ENCODE measurements at regions not wholly inside any gene's neighbourhood (a gene's known extent, or its start where the extent isn't known, plus 50 kb on each side); places are given as distances from the start of the nearest gene placed in this dataset.
"Not testable (repeated sequence)": the region's sequence is repeated elsewhere in the genome, so short reads cannot be mapped to it uniquely, and the experiment has no call there.

- no peaks in the 10 kb centered on the region for H3K27me3 ChIP-seq (ENCODE audit: control insufficient read depth, extremely low read depth, insufficient read depth, low read length)
- no peak overlapping the region for H3K27ac ChIP-seq (ENCODE audit: control insufficient read depth, insufficient read depth, low read length)
- FAIRE-seq (no peak), DNase-seq (ENCODE audit: low read depth, low spot score) (no peak)
- H3K9ac ChIP-seq (ENCODE audit: control insufficient read depth, extremely low read depth, insufficient read depth, low read length): no peak overlapping the region
- H3K79me2 ChIP-seq (ENCODE audit: control insufficient read depth, insufficient read depth, low read length): no peaks in the 10 kb centered on the region
- H3K9me1 ChIP-seq (ENCODE audit: control insufficient read depth, extremely low read depth, insufficient read depth, low read length): no peaks in the 10 kb centered on the region
- no peak overlapping the region for H2AFZ ChIP-seq (ENCODE audit: control insufficient read depth, low read length)
- no peak overlapping the region for H3K4me2 ChIP-seq (ENCODE audit: control insufficient read depth, extremely low read depth, insufficient read depth, low read depth, low read length)
- dilution Hi-C loops (cut with MboI; ENCODE audit: extremely low pct_ligation_motif_present, low sequenced_read_pairs): no loop called here
- no peaks in the 10 kb centered on the region for H3K36me3 ChIP-seq (ENCODE audit: control insufficient read depth in 2 of 2, extremely low read depth in 1 of 2, insufficient read depth in 2 of 2, low read length in 2 of 2)
- H3K9me3 ChIP-seq (ENCODE audit: control insufficient read depth, low read depth, low read length): no peaks in the 10 kb centered on the region
- TF ChIP-seq EZH2 (IDR thresholded peaks at IDR 0.05; ENCODE audit: low read length) (no peak), CTCF (optimal IDR thresholded peaks at IDR 0.05 in 1 of 3, IDR thresholded peaks at IDR 0.05 in 1 of 3, conservative IDR thresholded peaks at IDR 0.05 in 1 of 3; ENCODE audit: extremely low read depth in 1 of 3, insufficient read depth in 2 of 3, low read length in 3 of 3) (no peak)
- H3K4me1 ChIP-seq (ENCODE audit: control insufficient read depth, extremely low read depth, insufficient read depth, low read length): no peaks in the 10 kb centered on the region
- no peak overlapping the region for H3K4me3 ChIP-seq (ENCODE audit: control insufficient read depth in 2 of 3, extremely low read depth in 1 of 3, insufficient read depth in 2 of 3, low read depth in 1 of 3, low read length in 3 of 3)
- no peaks in the 10 kb centered on the region for H4K20me1 ChIP-seq (ENCODE audit: control insufficient read depth, extremely low read depth, insufficient read depth, low read length)
Measured at GRCh38 chr1:232163533-232163932, 466.4 kb downstream of the SIPA1L2 start.

- Histone ChIP-seq H2AFZ (ENCODE audit: control insufficient read depth, low read length) (no peak overlapping the region), H4K20me1 (ENCODE audit: control insufficient read depth, extremely low read depth, insufficient read depth, low read length) (no peaks in the 10 kb centered on the region), H3K4me1 (ENCODE audit: control insufficient read depth, extremely low read depth, insufficient read depth, low read length) (no peaks in the 10 kb centered on the region), H3K9me3 (ENCODE audit: control insufficient read depth, low read depth, low read length) (no peaks in the 10 kb centered on the region), H3K79me2 (ENCODE audit: control insufficient read depth, insufficient read depth, low read length) (no peaks in the 10 kb centered on the region), H3K36me3 (ENCODE audit: control insufficient read depth in 2 of 2, extremely low read depth in 1 of 2, insufficient read depth in 2 of 2, low read length in 2 of 2) (no peaks in the 10 kb centered on the region), H3K27me3 (ENCODE audit: control insufficient read depth, extremely low read depth, insufficient read depth, low read length) (no peaks in the 10 kb centered on the region), H3K27ac (ENCODE audit: control insufficient read depth, insufficient read depth, low read length) (no peak overlapping the region), H3K4me3 (ENCODE audit: control insufficient read depth in 2 of 3, extremely low read depth in 1 of 3, insufficient read depth in 2 of 3, low read depth in 1 of 3, low read length in 3 of 3) (no peak overlapping the region), H3K9ac (ENCODE audit: control insufficient read depth, extremely low read depth, insufficient read depth, low read length) (no peak overlapping the region), H3K4me2 (ENCODE audit: control insufficient read depth, extremely low read depth, insufficient read depth, low read depth, low read length) (no peak overlapping the region), H3K9me1 (ENCODE audit: control insufficient read depth, extremely low read depth, insufficient read depth, low read length) (no peaks in the 10 kb centered on the region)
- FAIRE-seq (no peak), DNase-seq (ENCODE audit: low read depth, low spot score) (no peak)
- dilution Hi-C loops (cut with MboI; ENCODE audit: extremely low pct_ligation_motif_present, low sequenced_read_pairs): no loop called here
- TF ChIP-seq EZH2 (IDR thresholded peaks at IDR 0.05; ENCODE audit: low read length) (no peak), CTCF (optimal IDR thresholded peaks at IDR 0.05 in 1 of 3, IDR thresholded peaks at IDR 0.05 in 1 of 3, conservative IDR thresholded peaks at IDR 0.05 in 1 of 3; ENCODE audit: extremely low read depth in 1 of 3, insufficient read depth in 2 of 3, low read length in 3 of 3) (no peak)
Measured at GRCh38 chr1:232162001-232162400, 467.9 kb downstream of the SIPA1L2 start.

- dilution Hi-C loops (cut with MboI; ENCODE audit: extremely low pct_ligation_motif_present, low sequenced_read_pairs); H3K9me3 ChIP-seq (ENCODE audit: control insufficient read depth, low read depth, low read length); H3K4me2 ChIP-seq (ENCODE audit: control insufficient read depth, extremely low read depth, insufficient read depth, low read depth, low read length); H3K9me1 ChIP-seq (ENCODE audit: control insufficient read depth, extremely low read depth, insufficient read depth, low read length); DNase-seq (ENCODE audit: low read depth, low spot score); H2AFZ ChIP-seq (ENCODE audit: control insufficient read depth, low read length); H4K20me1 ChIP-seq (ENCODE audit: control insufficient read depth, extremely low read depth, insufficient read depth, low read length); H3K79me2 ChIP-seq (ENCODE audit: control insufficient read depth, insufficient read depth, low read length); H3K9ac ChIP-seq (ENCODE audit: control insufficient read depth, extremely low read depth, insufficient read depth, low read length); H3K4me1 ChIP-seq (ENCODE audit: control insufficient read depth, extremely low read depth, insufficient read depth, low read length); H3K4me3 ChIP-seq (ENCODE audit: control insufficient read depth in 2 of 3, extremely low read depth in 1 of 3, insufficient read depth in 2 of 3, low read depth in 1 of 3, low read length in 3 of 3); FAIRE-seq; H3K36me3 ChIP-seq (ENCODE audit: control insufficient read depth in 2 of 2, extremely low read depth in 1 of 2, insufficient read depth in 2 of 2, low read length in 2 of 2); H3K27ac ChIP-seq (ENCODE audit: control insufficient read depth, insufficient read depth, low read length); H3K27me3 ChIP-seq (ENCODE audit: control insufficient read depth, extremely low read depth, insufficient read depth, low read length): not testable (repeated sequence)
Measured at GRCh38 chr1:232158558-232158957, 471.4 kb downstream of the SIPA1L2 start.

GRCh38 chr1:232156070-232156469 is 473.9 kb downstream of the SIPA1L2 start:
- H3K27ac ChIP-seq (ENCODE audit: control insufficient read depth, insufficient read depth, low read length); H3K36me3 ChIP-seq (ENCODE audit: control insufficient read depth in 2 of 2, extremely low read depth in 1 of 2, insufficient read depth in 2 of 2, low read length in 2 of 2); H3K4me3 ChIP-seq (ENCODE audit: control insufficient read depth in 2 of 3, extremely low read depth in 1 of 3, insufficient read depth in 2 of 3, low read depth in 1 of 3, low read length in 3 of 3); H4K20me1 ChIP-seq (ENCODE audit: control insufficient read depth, extremely low read depth, insufficient read depth, low read length); FAIRE-seq; H3K9ac ChIP-seq (ENCODE audit: control insufficient read depth, extremely low read depth, insufficient read depth, low read length); H3K4me2 ChIP-seq (ENCODE audit: control insufficient read depth, extremely low read depth, insufficient read depth, low read depth, low read length); dilution Hi-C loops (cut with MboI; ENCODE audit: extremely low pct_ligation_motif_present, low sequenced_read_pairs); H3K9me1 ChIP-seq (ENCODE audit: control insufficient read depth, extremely low read depth, insufficient read depth, low read length); H2AFZ ChIP-seq (ENCODE audit: control insufficient read depth, low read length); H3K9me3 ChIP-seq (ENCODE audit: control insufficient read depth, low read depth, low read length); H3K4me1 ChIP-seq (ENCODE audit: control insufficient read depth, extremely low read depth, insufficient read depth, low read length); H3K79me2 ChIP-seq (ENCODE audit: control insufficient read depth, insufficient read depth, low read length); DNase-seq (ENCODE audit: low read depth, low spot score); H3K27me3 ChIP-seq (ENCODE audit: control insufficient read depth, extremely low read depth, insufficient read depth, low read length): not testable (repeated sequence)

Measured in keratinocyte (primary cell).